ENCODE measurements at regions not wholly inside any gene's neighbourhood (a gene's known extent, or its start where the extent isn't known, plus 50 kb on each side); places are given as distances from the start of the nearest gene placed in this dataset.

DNA sequence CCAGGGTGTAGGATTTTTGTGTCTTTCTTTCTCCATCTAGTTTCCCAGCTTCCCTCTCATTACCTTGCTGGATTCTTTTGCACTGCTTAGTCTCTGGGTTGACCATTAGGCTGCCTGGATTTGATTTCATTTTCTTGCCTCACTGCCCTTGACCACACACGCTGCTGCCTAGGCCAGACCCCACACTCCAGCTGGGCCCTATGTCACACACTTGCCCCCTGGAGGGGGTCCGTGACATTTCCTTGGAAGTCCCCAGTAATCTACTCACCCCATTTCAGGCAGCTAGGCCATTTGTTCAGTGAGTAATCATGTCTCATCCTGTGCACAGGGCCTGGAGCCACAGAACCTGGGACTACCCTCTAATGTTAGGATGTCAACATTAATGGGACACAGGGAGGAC is 81.9 kb upstream of the SPON1 start:
- Histone ChIP-seq H3K27me3 (ENCODE audit: insufficient read depth) (no peaks in the 10 kb centered on the region), H3K36me3 (ENCODE audit: insufficient read depth) (no peaks in the 10 kb centered on the region), H3K4me3 (no peak overlapping the region), H2AFZ (no peak overlapping the region), H4K20me1 (replicated peaks; ENCODE audit: insufficient read depth) (no peaks in the 10 kb centered on the region), H3K4me2 (no peak overlapping the region), H3K9me2 (ENCODE audit: insufficient read depth) (no peaks in the 10 kb centered on the region), H3K27ac (ENCODE audit: low read depth) (no peak overlapping the region), H3F3A (replicated peaks; ENCODE audit: low read depth) (no peaks in the 10 kb centered on the region), H3K4me1 (ENCODE audit: insufficient read depth) (no peaks in the 10 kb centered on the region), H3K79me2 (replicated peaks; ENCODE audit: insufficient read depth) (no peaks in the 10 kb centered on the region)
- Mint-ChIP-seq H3K27me3 (ENCODE audit: insufficient read depth, low read depth, poor library complexity) (peaks cover 4% of the 10 kb centered on the region), H3K4me1 (peaks cover 4% of the 10 kb centered on the region; the same call in 1 of the 3 replicates), H3K4me3 (no peak overlapping the region), H3K9me3 (no peaks in the 10 kb centered on the region), H3K27ac (no peak overlapping the region), H3K36me3 (ENCODE audit: low read depth) (no peaks in the 10 kb centered on the region)
- TF ChIP-seq, protein P1, sequence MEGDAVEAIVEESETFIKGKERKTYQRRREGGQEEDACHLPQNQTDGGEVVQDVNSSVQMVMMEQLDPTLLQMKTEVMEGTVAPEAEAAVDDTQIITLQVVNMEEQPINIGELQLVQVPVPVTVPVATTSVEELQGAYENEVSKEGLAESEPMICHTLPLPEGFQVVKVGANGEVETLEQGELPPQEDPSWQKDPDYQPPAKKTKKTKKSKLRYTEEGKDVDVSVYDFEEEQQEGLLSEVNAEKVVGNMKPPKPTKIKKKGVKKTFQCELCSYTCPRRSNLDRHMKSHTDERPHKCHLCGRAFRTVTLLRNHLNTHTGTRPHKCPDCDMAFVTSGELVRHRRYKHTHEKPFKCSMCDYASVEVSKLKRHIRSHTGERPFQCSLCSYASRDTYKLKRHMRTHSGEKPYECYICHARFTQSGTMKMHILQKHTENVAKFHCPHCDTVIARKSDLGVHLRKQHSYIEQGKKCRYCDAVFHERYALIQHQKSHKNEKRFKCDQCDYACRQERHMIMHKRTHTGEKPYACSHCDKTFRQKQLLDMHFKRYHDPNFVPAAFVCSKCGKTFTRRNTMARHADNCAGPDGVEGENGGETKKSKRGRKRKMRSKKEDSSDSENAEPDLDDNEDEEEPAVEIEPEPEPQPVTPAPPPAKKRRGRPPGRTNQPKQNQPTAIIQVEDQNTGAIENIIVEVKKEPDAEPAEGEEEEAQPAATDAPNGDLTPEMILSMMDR (conservative IDR thresholded peaks at IDR 0.05; ENCODE audit: low read depth in 2 of 2), result no peak
- TF ChIP-seq CREB1 (CRISPR knock-in tag; IDR thresholded peaks at IDR 0.05; ENCODE audit: low read depth) (no peak), ZNF114 (CRISPR knock-in tag; IDR thresholded peaks at IDR 0.05) (no peak), STAT1 (IDR thresholded peaks at IDR 0.05; ENCODE audit: unreplicated experiment) (no peak), EZH2phosphoT487 (IDR thresholded peaks at IDR 0.05; ENCODE audit: unreplicated experiment) (no peak), EZH2 (IDR thresholded peaks at IDR 0.05; ENCODE audit: low read depth, unreplicated experiment) (no peak), ZNF331 (CRISPR knock-in tag; IDR thresholded peaks at IDR 0.05; ENCODE audit: low read depth) (no peak), NANOG (IDR thresholded peaks at IDR 0.05; ENCODE audit: borderline replicate concordance) (no peak), JUNB (IDR thresholded peaks at IDR 0.05; ENCODE audit: unreplicated experiment) (no peak), POLR2AphosphoS5 (IDR thresholded peaks at IDR 0.05; ENCODE audit: low read depth) (no peak)
- TF ChIP-seq, protein P2, sequence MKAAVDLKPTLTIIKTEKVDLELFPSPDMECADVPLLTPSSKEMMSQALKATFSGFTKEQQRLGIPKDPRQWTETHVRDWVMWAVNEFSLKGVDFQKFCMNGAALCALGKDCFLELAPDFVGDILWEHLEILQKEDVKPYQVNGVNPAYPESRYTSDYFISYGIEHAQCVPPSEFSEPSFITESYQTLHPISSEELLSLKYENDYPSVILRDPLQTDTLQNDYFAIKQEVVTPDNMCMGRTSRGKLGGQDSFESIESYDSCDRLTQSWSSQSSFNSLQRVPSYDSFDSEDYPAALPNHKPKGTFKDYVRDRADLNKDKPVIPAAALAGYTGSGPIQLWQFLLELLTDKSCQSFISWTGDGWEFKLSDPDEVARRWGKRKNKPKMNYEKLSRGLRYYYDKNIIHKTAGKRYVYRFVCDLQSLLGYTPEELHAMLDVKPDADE (IDR thresholded peaks at IDR 0.05), result no peak
- TF ChIP-seq, protein P3, sequence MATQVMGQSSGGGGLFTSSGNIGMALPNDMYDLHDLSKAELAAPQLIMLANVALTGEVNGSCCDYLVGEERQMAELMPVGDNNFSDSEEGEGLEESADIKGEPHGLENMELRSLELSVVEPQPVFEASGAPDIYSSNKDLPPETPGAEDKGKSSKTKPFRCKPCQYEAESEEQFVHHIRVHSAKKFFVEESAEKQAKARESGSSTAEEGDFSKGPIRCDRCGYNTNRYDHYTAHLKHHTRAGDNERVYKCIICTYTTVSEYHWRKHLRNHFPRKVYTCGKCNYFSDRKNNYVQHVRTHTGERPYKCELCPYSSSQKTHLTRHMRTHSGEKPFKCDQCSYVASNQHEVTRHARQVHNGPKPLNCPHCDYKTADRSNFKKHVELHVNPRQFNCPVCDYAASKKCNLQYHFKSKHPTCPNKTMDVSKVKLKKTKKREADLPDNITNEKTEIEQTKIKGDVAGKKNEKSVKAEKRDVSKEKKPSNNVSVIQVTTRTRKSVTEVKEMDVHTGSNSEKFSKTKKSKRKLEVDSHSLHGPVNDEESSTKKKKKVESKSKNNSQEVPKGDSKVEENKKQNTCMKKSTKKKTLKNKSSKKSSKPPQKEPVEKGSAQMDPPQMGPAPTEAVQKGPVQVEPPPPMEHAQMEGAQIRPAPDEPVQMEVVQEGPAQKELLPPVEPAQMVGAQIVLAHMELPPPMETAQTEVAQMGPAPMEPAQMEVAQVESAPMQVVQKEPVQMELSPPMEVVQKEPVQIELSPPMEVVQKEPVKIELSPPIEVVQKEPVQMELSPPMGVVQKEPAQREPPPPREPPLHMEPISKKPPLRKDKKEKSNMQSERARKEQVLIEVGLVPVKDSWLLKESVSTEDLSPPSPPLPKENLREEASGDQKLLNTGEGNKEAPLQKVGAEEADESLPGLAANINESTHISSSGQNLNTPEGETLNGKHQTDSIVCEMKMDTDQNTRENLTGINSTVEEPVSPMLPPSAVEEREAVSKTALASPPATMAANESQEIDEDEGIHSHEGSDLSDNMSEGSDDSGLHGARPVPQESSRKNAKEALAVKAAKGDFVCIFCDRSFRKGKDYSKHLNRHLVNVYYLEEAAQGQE (IDR thresholded peaks at IDR 0.05; ENCODE audit: unreplicated experiment), result no peak
- TF ChIP-seq, protein P4, sequence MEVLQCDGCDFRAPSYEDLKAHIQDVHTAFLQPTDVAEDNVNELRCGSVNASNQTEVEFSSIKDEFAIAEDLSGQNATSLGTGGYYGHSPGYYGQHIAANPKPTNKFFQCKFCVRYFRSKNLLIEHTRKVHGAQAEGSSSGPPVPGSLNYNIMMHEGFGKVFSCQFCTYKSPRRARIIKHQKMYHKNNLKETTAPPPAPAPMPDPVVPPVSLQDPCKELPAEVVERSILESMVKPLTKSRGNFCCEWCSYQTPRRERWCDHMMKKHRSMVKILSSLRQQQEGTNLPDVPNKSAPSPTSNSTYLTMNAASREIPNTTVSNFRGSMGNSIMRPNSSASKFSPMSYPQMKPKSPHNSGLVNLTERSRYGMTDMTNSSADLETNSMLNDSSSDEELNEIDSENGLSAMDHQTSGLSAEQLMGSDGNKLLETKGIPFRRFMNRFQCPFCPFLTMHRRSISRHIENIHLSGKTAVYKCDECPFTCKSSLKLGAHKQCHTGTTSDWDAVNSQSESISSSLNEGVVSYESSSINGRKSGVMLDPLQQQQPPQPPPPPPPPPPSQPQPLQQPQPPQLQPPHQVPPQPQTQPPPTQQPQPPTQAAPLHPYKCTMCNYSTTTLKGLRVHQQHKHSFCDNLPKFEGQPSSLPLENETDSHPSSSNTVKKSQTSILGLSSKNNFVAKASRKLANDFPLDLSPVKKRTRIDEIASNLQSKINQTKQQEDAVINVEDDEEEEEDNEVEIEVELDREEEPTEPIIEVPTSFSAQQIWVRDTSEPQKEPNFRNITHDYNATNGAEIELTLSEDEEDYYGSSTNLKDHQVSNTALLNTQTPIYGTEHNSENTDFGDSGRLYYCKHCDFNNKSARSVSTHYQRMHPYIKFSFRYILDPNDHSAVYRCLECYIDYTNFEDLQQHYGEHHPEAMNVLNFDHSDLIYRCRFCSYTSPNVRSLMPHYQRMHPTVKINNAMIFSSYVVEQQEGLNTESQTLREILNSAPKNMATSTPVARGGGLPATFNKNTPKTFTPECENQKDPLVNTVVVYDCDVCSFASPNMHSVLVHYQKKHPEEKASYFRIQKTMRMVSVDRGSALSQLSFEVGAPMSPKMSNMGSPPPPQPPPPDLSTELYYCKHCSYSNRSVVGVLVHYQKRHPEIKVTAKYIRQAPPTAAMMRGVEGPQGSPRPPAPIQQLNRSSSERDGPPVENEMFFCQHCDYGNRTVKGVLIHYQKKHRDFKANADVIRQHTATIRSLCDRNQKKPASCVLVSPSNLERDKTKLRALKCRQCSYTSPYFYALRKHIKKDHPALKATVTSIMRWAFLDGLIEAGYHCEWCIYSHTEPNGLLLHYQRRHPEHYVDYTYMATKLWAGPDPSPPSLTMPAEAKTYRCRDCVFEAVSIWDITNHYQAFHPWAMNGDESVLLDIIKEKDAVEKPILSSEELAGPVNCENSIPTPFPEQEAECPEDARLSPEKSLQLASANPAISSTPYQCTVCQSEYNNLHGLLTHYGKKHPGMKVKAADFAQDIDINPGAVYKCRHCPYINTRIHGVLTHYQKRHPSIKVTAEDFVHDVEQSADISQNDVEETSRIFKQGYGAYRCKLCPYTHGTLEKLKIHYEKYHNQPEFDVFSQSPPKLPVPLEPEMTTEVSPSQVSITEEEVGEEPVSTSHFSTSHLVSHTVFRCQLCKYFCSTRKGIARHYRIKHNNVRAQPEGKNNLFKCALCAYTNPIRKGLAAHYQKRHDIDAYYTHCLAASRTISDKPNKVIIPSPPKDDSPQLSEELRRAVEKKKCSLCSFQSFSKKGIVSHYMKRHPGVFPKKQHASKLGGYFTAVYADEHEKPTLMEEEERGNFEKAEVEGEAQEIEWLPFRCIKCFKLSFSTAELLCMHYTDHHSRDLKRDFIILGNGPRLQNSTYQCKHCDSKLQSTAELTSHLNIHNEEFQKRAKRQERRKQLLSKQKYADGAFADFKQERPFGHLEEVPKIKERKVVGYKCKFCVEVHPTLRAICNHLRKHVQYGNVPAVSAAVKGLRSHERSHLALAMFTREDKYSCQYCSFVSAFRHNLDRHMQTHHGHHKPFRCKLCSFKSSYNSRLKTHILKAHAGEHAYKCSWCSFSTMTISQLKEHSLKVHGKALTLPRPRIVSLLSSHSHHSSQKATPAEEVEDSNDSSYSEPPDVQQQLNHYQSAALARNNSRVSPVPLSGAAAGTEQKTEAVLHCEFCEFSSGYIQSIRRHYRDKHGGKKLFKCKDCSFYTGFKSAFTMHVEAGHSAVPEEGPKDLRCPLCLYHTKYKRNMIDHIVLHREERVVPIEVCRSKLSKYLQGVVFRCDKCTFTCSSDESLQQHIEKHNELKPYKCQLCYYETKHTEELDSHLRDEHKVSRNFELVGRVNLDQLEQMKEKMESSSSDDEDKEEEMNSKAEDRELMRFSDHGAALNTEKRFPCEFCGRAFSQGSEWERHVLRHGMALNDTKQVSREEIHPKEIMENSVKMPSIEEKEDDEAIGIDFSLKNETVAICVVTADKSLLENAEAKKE (CRISPR knock-in tag; IDR thresholded peaks at IDR 0.05), result no peak
- DNase-seq (ENCODE audit: low spot score), result no peak
- ATAC-seq, result no peak
